Natural killer cell treated with Interleukin-12 subunit alpha and Interleukin-12 subunit beta and Interleukin-15 and Interleukin-18, amount 100 ng/mL, for 72 hours (primary cell): ENCODE measurements at regions not wholly inside any gene's neighbourhood (a gene's known extent, or its start where the extent isn't known, plus 50 kb on each side); places are given as distances from the start of the nearest gene placed in this dataset.

Experiments used
- ATAC-seq, 2 donors: fragments of 150-1000 bp; cut with Tn5 transposase in 1 of 2; sonication (Bioruptor Pico), chemical (Tn5 transposase) in 1 of 2; 2 replicates each; pipeline ENCODE4 v1.10.0; 2021
- DNase-seq: peaks from one replicate; pipeline ENCODE4 v3.0.0; 2022; ENCODE audit warnings: low spot score
- H3K27ac Mint-ChIP-seq, 2 donors: 1 replicate in 1 of 2; 2 replicates in 1 of 2; pipeline ENCODE4 v1.8.0; 2022; ENCODE audit warnings: mixed read lengths in 2 of 2, mild to moderate bottlenecking in 1 of 2, moderate library complexity in 1 of 2
- H3K27me3 Mint-ChIP-seq, 2 donors: 1 replicate in 1 of 2; 2 replicates in 1 of 2; pipeline ENCODE4 v1.8.0; 2022; ENCODE audit warnings: mixed read lengths in 2 of 2
- H3K36me3 Mint-ChIP-seq: one replicate; pipeline ENCODE4 v1.8.0; 2022; ENCODE audit warnings: mixed read lengths
- H3K4me1 Mint-ChIP-seq, 2 donors: 1 replicate in 1 of 2; 2 replicates in 1 of 2; pipeline ENCODE4 v1.8.0; 2022; ENCODE audit warnings: low read depth in 2 of 2, mixed read lengths in 2 of 2, mild to moderate bottlenecking in 1 of 2
- H3K4me3 Mint-ChIP-seq: one replicate; pipeline ENCODE4 v1.8.0; 2022; ENCODE audit warnings: mixed read lengths
- H3K9me3 Mint-ChIP-seq: 2 replicates; pipeline ENCODE4 v1.8.0; 2022; ENCODE audit warnings: mixed read lengths

- no peak overlapping the region for H3K4me3 Mint-ChIP-seq
- no peaks in the 10 kb centered on the region for H3K4me1 Mint-ChIP-seq
- ATAC-seq = no peak
- H3K27ac Mint-ChIP-seq = no peak overlapping the region
- no peak for DNase-seq
- H3K27me3 Mint-ChIP-seq = peaks cover 0 to 6% of the 10 kb centered on the region in 2 donors
- H3K9me3 Mint-ChIP-seq = peaks cover 2% of the 10 kb centered on the region
- no peaks in the 10 kb centered on the region for H3K36me3 Mint-ChIP-seq
Observed at GRCh38 chr2:33788044-33788443, 188.9 kb upstream of the FAM98A start.

GRCh38 chr2:33786881-33787280, 187.8 kb upstream of the FAM98A start:
- no peak overlapping the region for H3K4me3 Mint-ChIP-seq
- peaks cover 2% of the 10 kb centered on the region for H3K9me3 Mint-ChIP-seq
- no peaks in the 10 kb centered on the region for H3K36me3 Mint-ChIP-seq
- ATAC-seq (no peak), DNase-seq (no peak)
- peaks cover 0 to 6% of the 10 kb centered on the region in 2 donors for H3K27me3 Mint-ChIP-seq
- no peak overlapping the region for H3K27ac Mint-ChIP-seq
- H3K4me1 Mint-ChIP-seq = no peaks in the 10 kb centered on the region

- DNase-seq (no peak), ATAC-seq (no peak)
- H3K4me3 Mint-ChIP-seq = no peak overlapping the region
- no peaks in the 10 kb centered on the region for H3K36me3 Mint-ChIP-seq
- H3K27me3 Mint-ChIP-seq = peaks cover 0 to 4% of the 10 kb centered on the region in 2 donors
- H3K27ac Mint-ChIP-seq = no peak overlapping the region
- H3K9me3 Mint-ChIP-seq = peaks cover 2% of the 10 kb centered on the region
- no peaks in the 10 kb centered on the region for H3K4me1 Mint-ChIP-seq
Observed at GRCh38 chr2:33785201-33786106, 186.4 kb upstream of the FAM98A start.

- DNase-seq = no peak
- H3K9me3 Mint-ChIP-seq = peaks cover 2% of the 10 kb centered on the region
- H3K4me1 Mint-ChIP-seq = no peaks in the 10 kb centered on the region
- H3K27ac Mint-ChIP-seq = no peak overlapping the region
- no peaks in the 10 kb centered on the region for H3K27me3 Mint-ChIP-seq
- ATAC-seq = no peak
- H3K36me3 Mint-ChIP-seq = no peaks in the 10 kb centered on the region
- no peak overlapping the region for H3K4me3 Mint-ChIP-seq
Observed at GRCh38 chr2:33784488-33784887, 185.4 kb upstream of the FAM98A start.

- ATAC-seq = no peak
- no peak for DNase-seq
- Mint-ChIP-seq H3K27me3 (no peaks in the 10 kb centered on the region), H3K27ac (no peak overlapping the region), H3K9me3 (peaks cover 2% of the 10 kb centered on the region), H3K36me3 (no peaks in the 10 kb centered on the region), H3K4me3 (no peak overlapping the region), H3K4me1 (no peaks in the 10 kb centered on the region)
Observed at GRCh38 chr2:33782395-33783230, 183.5 kb upstream of the FAM98A start.

- Mint-ChIP-seq H3K4me1 (no peaks in the 10 kb centered on the region), H3K9me3 (no peaks in the 10 kb centered on the region), H3K27ac (no peak overlapping the region)
Observed at GRCh38 chr2:33777786-33778185, 178.7 kb upstream of the FAM98A start.

GRCh38 chr2:33775306-33775705, 176.2 kb upstream of the FAM98A start:
- no peaks in the 10 kb centered on the region for H3K9me3 Mint-ChIP-seq
- DNase-seq (no peak), ATAC-seq (no peak)
- no peaks in the 10 kb centered on the region for H3K27me3 Mint-ChIP-seq
- no peak overlapping the region for H3K27ac Mint-ChIP-seq
- no peak overlapping the region for H3K4me3 Mint-ChIP-seq
- no peaks in the 10 kb centered on the region for H3K4me1 Mint-ChIP-seq
- no peaks in the 10 kb centered on the region for H3K36me3 Mint-ChIP-seq

More at GRCh38 chr2:33777786-33778185, 178.7 kb upstream of the FAM98A start:
- Mint-ChIP-seq H3K4me3 (no peak overlapping the region), H3K36me3 (no peaks in the 10 kb centered on the region), H3K27me3 (no peaks in the 10 kb centered on the region)
- DNase-seq (no peak), ATAC-seq (no peak)

GRCh38 chr2:33770023-33770422, 170.9 kb upstream of the FAM98A start:
- Mint-ChIP-seq H3K36me3 (no peaks in the 10 kb centered on the region), H3K4me1 (no peaks in the 10 kb centered on the region), H3K27ac (no peak overlapping the region), H3K9me3 (no peaks in the 10 kb centered on the region), H3K27me3 (no peaks in the 10 kb centered on the region), H3K4me3 (no peak overlapping the region)
- DNase-seq = no peak
- ATAC-seq = no peak

GRCh38 chr2:33766175-33766574, 167.1 kb upstream of the FAM98A start:
- no peak overlapping the region for H3K4me3 Mint-ChIP-seq
- no peaks in the 10 kb centered on the region for H3K36me3 Mint-ChIP-seq
- H3K4me1 Mint-ChIP-seq = no peaks in the 10 kb centered on the region
- no peaks in the 10 kb centered on the region for H3K27me3 Mint-ChIP-seq
- ATAC-seq = no peak
- DNase-seq = no peak
- no peak overlapping the region for H3K27ac Mint-ChIP-seq
- no peaks in the 10 kb centered on the region for H3K9me3 Mint-ChIP-seq

GRCh38 chr2:33765122-33765521, 166.0 kb upstream of the FAM98A start:
- Mint-ChIP-seq H3K4me3 (no peak overlapping the region), H3K36me3 (no peaks in the 10 kb centered on the region), H3K27ac (no peak overlapping the region), H3K27me3 (no peaks in the 10 kb centered on the region), H3K9me3 (no peaks in the 10 kb centered on the region), H3K4me1 (no peaks in the 10 kb centered on the region)
- ATAC-seq (no peak), DNase-seq (no peak)

- Mint-ChIP-seq H3K4me3 (no peak overlapping the region), H3K9me3 (no peaks in the 10 kb centered on the region), H3K36me3 (no peaks in the 10 kb centered on the region), H3K4me1 (no peaks in the 10 kb centered on the region), H3K27me3 (no peaks in the 10 kb centered on the region), H3K27ac (no peak overlapping the region)
- ATAC-seq = no peak
- DNase-seq = no peak
Observed at GRCh38 chr2:33764551-33764950, 165.5 kb upstream of the FAM98A start.

GRCh38 chr2:33763671-33764310, 164.7 kb upstream of the FAM98A start:
- Mint-ChIP-seq H3K27me3 (no peaks in the 10 kb centered on the region), H3K9me3 (no peaks in the 10 kb centered on the region), H3K27ac (no peak overlapping the region), H3K4me1 (no peaks in the 10 kb centered on the region), H3K4me3 (no peak overlapping the region), H3K36me3 (no peaks in the 10 kb centered on the region)
- ATAC-seq (no peak), DNase-seq (no peak)

GRCh38 chr2:33762636-33763035, 163.5 kb upstream of the FAM98A start:
- ATAC-seq (no peak), DNase-seq (no peak)
- peaks cover 2% of the 10 kb centered on the region for H3K9me3 Mint-ChIP-seq
- no peaks in the 10 kb centered on the region for H3K4me1 Mint-ChIP-seq
- H3K27me3 Mint-ChIP-seq = no peaks in the 10 kb centered on the region
- H3K4me3 Mint-ChIP-seq = no peak overlapping the region
- H3K36me3 Mint-ChIP-seq = no peaks in the 10 kb centered on the region
- H3K27ac Mint-ChIP-seq = no peak overlapping the region
